ENCODE measurements at regions not wholly inside any gene's neighbourhood (a gene's known extent, or its start where the extent isn't known, plus 50 kb on each side); places are given as distances from the start of the nearest gene placed in this dataset.

DNA sequence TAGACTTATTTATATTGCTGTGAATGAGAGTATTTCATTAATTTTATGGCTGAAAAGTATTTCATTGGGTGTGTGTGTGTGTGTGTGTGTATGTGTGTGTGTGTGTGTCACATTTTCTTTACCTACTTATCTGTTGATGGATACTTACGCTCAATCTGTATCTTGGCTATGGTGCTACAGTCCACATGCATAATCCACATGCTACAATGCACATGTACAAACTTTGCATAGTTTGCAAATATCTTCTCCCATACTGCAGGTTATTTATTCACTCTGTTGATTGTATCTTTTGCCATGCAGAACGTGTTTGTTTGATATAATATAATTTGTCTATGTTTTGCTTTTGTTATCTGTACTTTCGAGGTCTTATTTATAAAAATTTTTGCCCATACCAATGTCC lies 167.8 kb downstream of the RAB28 start:
- DNase-seq: no peak

DNA sequence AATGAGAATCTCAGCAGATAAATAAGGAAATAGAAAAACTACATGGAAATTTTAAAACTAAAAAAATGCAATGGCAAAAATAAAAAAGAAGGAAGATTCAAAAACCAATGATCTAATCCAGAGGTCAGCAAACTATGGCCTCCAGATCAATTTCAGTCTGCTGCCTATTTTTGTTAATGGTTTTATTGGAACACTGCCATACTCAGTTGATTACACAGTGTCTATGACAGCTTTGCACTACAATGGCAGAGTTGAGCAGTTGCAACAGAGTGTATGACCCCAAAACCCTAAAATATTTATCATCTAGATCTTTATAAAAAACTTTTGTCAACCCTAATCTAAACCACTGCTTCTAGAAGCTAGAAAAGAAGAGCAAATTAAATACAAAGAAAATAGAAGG lies 170.3 kb downstream of the RAB28 start:
- no peak for DNase-seq

DNA sequence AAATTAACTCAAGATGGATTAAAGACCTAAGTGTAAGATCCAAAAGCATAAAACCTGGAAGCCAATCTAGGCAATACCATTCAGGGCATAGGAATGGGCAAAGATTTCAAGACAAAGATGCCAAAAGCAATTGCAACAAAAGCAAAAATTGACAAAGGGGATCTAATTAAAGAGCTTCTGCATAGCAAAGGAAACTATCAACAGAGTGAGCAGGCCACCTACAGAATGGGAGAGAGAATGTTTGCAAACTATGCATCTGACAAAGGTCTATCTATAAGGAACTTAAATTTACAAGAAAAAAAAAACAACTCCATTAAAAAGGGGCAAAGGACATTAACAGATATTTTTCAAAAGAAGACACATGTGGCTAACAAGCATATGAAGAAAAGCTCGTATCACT lies 171.9 kb downstream of the RAB28 start:
- DNase-seq: no peak

DNA sequence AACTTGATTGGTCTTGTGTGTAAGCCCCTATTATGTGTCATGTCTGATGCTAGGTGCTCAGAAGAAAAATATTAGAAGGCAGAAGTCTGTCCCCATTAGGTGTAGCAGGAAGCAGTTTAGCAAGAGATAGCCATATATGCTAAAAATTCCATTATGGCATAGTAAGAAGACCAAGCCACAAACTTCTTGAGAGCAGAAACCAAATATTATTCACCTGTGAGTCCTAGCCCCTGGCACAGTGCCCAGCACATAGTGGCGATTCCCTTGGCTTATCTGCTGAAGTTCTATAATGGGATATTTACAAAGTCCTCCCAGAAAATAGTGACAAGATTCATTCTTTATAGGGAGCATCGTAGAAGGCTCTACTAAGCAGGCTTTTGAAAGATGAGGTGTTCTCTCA lies 174.4 kb downstream of the RAB28 start:
- no peak for DNase-seq

DNA sequence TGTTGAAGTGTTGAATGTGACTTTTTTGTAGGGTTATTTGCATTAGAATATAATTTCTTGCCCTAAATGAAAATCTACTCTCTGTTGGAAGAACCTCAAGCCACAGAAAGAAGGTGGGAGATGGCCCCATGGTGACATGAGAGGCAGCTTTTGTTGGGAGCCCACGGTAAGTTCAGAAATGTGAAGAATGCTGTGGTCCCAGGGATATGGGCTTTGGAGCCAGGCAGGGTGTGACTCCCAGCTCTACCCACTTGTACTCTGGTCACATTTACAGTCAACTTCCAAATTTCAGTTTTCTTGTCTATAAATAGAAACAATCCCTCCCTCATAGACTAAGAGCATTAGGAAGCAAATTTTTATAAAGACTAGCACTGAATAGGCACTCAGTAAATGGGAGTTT lies 177.8 kb downstream of the RAB28 start:
- no peak for DNase-seq

DNA sequence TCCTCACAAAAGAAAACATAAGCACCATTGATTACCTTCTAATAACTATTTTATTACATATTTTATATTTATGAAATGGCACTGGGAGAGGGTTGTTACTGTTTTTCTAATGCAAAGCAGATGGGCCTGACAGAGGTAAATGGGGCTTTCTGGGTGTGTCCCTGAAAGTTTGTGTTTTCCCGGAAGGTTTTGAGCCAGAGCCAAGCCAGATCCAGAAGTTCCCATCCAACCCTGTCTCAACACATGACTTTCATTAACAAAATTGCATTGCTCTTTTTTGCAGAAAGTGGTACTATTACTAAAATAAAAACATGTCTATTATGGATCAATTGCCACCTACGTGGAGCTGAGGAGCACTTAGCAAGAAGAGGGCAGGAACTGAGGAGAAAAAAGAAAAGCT lies 181.3 kb downstream of the RAB28 start:
- no peak for DNase-seq

DNA sequence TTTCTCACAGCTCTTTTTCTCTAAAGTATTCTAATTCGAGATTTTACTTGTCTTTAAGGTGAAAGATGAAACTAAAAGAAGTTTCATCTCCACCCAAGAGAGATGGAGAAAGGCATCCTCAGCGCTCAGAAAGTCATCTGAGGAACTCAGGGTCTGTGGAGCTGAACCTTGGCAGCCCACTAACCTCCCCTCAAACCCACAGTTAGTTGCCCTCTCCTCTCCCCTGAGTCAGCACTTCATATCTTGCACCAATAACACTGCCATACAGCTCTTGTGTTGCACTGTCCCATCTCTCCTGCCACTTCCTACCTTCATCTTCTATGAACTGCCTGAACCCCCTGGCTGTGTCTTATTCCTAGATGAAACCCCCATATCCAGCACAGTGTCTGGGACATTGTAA lies 184.8 kb downstream of the RAB28 start:
- DNase-seq: no peak

DNA sequence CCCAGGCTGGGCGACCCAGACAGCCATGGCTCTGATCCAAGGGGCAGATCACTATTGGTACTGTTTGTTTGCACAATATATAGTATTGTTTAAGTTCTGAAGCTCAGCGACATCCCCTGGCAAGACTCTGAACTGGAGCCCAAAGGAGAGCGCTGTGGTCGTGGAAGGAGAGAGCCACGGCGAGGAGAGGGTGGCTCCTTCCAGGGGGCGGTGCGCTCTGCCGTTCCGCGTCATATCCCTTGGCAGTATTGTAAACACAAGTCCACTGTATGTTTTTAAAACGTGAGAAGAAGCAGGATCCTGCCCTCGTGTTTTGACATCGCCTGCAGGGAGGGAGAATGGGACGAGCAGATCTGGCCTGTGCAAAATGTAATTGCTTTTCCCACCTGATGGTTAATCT lies 185.5 kb downstream of the RAB28 start:
- no peak for DNase-seq

DNA sequence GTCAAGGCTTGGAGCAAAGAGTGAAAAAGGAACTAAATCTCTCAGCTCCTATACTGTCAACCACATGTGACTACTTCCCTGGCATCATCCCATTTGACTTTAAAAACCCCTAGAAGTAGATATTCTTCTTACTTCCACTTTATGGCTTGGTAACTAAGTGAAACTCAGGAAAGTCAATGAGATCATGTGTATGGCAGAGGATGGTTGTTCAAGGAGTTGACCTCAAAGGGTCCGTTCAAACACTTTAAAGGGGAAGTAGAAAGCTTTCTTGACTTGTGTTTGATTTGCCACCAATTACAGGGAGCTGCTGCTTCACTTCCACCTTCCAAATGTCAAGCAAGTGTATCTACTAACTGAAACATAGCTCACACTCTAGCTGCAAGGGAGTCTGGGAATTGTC lies 187.2 kb downstream of the RAB28 start:
- DNase-seq: no peak

DNA sequence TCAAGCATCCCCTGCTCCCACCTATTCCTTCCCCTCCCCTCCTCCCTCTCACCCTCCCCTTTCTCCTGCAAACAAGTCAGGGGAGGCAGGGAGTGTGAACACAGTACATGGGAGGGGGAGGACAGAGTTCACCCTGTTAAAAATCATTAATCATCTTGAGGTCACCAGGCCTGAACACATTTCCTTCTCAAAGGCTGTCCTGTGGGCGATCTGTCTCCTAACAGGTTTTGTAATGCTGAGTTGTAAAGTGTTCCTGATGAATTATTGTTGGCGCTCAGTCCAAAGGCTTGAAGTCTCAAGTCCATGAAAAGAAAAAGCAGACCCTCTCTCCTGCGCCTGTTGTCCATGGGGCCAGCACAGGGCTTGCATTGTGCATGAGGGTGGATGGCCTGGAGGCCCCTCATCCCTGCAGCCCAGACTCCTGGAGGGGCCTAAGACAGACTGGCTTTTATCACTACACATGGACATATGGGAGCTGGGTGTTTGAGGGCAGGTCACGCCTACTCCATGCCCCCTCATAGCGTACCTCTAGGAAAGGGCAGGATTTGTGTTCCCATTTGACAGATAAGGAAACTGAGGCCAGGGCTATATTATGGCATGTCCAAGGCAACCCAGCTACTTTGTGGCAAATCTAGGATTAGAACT lies 189.1 kb downstream of the RAB28 start:
- DNase-seq: no peak

DNA sequence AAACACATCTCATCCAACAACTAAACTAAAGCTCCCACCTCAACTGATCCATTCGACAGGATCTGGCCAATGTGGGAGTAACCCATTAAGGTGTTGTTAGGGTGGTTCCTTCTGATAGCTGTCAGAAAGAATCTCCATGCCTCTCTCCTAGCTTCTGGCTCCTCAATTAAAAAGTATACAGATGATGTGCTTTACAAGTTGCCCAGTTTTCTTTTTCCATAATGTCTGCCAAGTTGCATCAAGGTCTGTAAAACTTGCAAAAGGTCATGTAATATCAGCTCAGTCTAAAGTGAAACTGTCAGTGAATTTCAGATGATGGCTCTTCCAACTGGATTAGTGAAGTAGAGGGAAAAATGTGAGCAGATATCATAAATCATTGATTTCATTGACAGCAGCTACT lies 191.8 kb downstream of the RAB28 start:
- DNase-seq: no peak

DNA sequence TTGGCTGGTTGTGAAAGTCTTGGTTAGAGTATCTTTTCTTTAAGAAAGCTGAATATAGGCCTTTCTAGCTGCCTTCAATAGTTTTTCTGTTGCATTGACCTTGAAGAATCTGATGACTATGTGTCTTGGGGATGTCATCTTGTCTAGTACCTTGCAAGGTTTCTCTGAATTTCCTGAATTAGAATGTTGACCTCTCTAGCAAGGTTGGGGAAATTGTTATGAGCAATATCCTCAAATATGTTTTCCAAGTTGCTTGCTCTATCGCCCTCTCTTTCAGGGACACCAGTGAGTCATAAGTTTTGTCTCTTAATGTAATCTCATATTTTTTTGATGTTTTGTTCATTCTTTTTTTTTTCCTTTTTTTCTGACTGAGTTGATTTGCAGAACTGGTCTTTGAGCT lies 194.7 kb downstream of the RAB28 start:
- DNase-seq: no peak

DNA sequence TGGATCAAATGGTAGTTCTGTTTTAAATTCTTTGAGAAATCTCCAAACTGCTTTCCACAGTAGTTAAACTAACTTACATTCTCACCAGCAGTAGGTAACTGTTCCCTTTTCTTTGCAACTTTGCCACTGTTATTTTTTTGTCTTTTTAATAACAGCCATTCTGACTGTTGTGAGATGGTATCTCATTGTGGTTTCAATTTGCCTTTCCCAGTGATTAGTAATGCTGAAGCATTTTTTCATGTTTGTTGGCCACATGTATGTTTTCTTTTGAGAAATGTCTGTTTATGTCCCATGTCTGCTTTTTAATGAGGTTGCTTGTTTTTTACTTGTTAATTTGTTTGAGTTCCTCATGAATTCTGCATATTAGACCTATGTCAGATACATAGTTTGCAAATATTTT lies 198.8 kb downstream of the RAB28 start:
- DNase-seq: no peak

DNA sequence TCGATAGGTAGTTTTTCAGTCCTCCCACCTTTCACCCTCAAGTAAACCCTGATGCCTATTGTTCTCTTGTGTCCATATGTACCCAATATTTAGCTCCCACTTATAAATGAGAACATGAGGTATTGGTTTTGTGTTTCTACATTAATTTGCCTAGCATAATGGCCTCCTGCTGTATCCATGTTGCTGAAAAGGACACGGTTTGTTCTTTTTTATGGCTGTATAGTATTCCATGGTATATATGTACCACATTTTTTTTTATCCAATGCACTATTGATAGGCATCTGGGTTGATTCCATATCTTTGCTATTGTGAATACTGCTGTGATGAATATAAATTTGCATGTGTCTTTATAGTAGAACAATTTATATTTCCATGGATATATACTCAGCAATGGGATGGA lies 199.2 kb downstream of the RAB28 start:
- DNase-seq: no peak

DNA sequence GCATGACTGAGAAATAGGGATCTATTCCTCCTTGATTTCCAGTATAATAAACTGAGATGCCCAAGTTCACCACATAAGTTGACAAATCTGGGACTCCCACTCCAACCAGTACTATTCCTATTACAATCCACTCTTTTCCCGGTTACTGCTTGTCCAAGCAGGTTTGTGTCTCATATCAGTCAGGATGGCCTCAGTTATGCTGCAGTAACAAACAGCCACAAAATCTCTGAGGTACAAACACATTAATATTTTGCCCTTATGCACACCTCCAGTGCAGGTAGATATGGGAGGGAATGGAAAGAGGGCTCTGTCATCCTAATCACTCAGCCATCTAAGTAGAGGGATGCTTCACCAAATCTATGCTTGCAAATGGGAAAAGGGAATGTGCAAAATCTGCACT lies 207.8 kb downstream of the RAB28 start:
- DNase-seq: no peak

DNA sequence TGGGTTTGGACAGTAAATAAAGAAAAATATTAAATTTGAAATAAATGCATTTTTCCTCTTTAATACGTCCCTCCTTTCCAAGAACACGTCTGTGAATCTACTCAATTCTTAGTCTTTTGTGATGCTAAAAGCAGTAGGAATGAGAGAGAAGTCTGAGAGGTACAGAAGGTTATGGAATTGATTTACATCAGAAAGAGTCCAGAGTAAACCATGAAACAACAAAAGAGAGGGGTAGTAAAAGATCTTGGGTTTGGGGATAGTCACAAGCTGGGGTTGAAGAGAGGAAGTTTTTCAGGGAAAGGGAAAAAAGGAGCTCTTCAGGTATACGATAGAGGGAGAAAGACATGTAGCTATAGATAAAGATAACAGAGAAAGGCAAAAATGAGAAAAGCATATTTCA lies 215.4 kb downstream of the RAB28 start:
- DNase-seq: no peak

DNA sequence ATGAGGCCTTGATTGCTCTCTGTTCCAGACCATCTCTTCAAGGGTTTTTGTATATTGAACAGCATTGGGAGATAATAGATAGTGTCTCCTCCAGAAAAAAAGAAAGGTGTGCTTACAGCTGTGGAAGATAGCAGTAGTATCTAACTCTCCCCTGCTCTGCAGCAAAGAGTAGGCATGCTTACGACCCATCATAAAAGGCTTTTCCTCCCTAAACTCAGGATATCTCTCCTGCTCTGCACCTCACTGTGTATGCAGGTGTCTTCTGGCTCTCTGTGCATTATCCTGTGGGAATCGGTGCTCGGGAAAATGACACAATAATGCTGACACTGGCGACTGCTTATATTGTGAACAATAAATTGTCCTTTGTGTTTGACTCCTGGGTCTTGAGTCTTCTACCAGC lies 216.0 kb downstream of the RAB28 start:
- DNase-seq: no peak

DNA sequence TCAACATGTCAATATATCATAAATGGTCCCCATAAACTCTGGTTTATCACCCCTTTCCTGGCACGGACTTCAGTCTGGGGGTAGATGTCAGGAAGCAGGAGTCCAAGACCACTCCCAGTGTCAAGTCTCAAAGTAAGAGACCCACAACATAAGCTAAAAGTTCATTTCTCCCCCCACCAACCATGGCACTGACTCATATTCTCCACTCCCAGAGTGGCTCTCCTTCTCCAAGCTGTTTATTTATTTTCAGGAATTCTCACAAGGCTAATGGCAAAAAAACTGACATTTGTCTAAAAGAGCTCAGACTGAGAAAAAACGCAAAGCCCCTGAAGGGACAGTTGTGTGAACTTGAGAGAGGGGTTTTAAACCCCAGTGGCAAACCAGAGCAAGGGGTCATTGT lies 217.0 kb downstream of the RAB28 start:
- DNase-seq: no peak

DNA sequence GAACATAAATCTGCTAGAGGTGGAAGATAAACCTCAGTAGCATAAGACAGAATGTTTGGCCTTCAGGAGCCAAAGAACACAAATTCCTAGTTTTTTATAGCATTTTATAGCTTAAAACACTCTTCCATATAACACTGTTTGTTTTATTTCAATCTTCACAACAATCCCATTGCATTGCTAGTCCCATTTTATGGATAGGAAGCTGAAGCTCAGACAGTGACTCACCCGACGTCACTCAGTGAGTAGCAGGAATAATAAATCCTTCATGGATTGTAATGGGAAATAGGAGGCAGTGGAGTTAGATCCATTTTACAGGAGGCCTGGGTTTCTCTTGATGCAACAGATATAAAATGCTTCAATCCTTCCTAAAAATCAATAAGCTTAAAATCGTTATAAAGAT lies 217.5 kb downstream of the RAB28 start:
- no peak for DNase-seq

DNA sequence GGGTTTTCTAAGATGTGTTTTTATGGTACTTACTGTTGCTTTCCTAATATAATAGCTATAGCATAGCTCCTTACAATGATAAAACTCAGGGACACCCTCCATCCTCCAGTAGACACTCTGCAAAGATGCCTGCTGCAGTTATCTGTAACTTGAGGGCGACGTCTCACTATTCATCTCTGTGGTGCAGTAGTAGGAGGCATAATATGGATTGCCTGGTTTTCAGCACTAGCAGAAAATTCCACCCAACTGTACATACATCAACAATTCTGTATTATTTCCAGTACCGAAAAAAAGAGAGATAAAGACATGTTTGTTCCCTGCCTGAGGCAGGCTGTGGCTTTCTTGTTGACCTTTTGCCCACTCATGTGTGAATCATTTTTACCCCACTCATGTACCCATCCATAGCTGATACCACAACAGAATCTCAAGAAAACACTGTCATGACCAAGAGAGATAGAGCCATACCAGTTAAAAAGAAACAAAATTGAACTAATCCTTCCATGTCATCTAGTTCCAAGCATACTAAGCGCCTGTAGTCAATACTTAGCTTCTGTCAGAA lies 220.1 kb downstream of the RAB28 start:
- no peak for DNase-seq

DNA sequence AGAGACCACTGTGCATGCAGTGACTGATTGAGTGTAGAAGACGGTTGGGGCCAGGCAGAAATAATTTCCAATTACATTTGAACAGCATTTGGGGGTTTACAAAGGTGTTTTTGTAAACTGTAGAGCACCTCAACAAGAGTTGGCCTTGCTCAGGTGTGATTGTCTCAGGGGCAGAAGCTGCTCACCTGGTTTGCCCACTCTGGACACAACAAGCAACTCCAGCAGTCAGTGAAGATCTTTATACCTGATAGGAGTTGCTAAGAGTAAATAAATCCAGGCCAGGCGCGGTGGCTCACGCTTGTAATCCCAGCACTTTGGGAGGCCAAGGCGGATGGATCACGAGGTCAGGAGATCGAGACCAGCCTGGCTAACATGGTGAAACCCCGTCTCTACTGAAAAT lies 221.3 kb downstream of the RAB28 start:
- DNase-seq: no peak

DNA sequence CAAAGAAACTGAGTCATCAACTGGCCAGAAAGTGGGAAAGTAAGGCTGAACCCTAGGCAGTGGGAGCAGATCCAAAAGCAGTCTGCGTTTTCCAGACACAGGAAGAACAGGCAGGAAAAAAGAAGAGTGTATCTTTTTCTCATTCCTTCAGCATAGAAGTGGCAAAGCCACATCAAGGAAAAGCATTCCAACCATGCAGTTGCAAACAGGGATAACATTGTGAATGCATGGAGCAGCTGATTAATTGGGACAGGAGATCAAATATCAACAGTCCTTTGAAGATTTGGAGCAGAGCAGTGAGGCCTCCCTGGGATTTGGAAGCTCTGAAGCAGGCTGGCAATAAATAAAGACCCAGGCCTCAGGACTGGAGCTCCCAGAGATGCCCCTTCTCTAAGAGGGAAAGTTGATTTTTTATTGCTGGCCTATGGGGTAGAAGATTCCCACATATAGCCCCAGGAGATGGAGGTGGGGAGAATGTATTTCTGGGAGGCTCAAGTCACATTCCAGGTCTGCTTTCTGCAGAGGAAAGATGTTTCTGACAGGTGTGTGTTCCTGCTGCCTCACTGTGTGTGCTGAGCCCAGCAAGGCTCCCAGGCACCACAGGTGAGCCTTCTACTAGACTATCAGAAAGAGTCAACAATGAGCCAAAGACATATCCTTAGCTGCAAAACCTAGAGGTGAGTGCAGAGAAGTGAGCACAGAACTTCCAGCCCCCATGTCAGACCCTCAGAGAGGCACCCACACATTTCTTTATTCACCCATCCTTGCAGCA lies 222.5 kb downstream of the RAB28 start:
- no peak for DNase-seq

DNA sequence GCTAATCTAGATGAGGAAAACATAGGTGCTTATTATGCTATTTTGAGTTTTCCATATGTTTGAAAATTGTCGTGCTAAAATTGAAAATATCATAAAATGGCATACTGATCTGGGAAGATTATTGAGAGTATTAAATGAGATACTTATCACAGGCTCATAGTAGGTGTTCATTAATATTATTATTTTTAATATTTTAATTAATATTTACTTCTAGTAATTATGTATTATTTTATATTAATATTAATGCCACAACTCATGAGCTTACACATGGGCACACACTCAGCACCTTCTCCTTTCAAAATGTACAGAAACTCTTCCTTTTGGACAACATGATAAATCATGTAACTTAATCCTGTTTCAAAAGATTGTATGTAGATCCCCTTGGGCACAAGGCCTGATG lies 223.6 kb downstream of the RAB28 start:
- DNase-seq: no peak

DNA sequence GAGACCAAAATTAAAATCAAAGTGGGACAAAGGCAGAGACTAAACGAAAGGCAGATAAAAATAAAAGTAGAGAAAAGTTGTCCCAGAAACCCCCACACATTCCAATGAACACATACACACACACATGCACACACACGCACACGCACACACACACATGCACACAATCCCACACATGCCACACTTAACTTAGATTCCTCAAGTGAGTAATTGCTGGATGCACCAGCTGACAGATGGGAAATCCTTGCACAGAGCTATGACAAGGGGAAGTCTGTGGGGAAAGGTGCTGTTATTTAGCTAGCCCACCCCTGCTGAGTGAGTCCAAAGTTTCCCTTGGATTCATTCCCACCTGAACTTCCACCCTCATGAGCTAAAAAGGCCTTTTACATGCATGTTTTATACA lies 233.9 kb downstream of the RAB28 start:
- no peak for DNase-seq

All from femur (tissue), 1 donor.